A549 (cell line): ENCODE measurements at regions not wholly inside any gene's neighbourhood (a gene's known extent, or its start where the extent isn't known, plus 50 kb on each side); places are given as distances from the start of the nearest gene placed in this dataset.

Experiments
- ATAC-seq, 2 experiments: fragments of 200-7000 bp in 1 of 2; fragments of >200 bp in 1 of 2; cut with Nextera tagmentation in 1 of 2; cut with Tn5 transposase in 1 of 2; 3 replicates each; pipeline versions ENCODE4 v1.8.0 to v1.9.1; 2018 to 2020; ENCODE audit warnings: mild to moderate bottlenecking in 1 of 2, moderate library complexity in 1 of 2
- CTCF ChIA-PET: fragments of 300-600 bp; sonication (Branson Sonifier 250); formaldehyde crosslinking; extraction: SDS; loops from one replicate; lab custom pipeline; 2021; ENCODE audit warnings: antibody characterized with exemption, inconsistent platforms; lab: Yijun Ruan, JAX
- POLR2A ChIA-PET: fragments of 350-600 bp; formaldehyde crosslinking; extraction: SDS; loops from one replicate; lab custom pipeline; 2021; ENCODE audit warnings: antibody characterized with exemption, inconsistent platforms; lab: Yijun Ruan, JAX
- DNase-seq, 2 experiments: peaks; one replicate each; pipeline versions ENCODE4 v3.0.0 to v3.0.0-alpha.2; 2011 to 2016; ENCODE audit warnings: low read depth in 1 of 2, low spot score in 1 of 2
- FAIRE-seq: peaks from 2 replicates; lab custom pipeline; 2011; peaks lifted over from hg19 to GRCh38; lab: Jason Lieb, UNC
- H3K27ac ChIP-seq, 2 experiments: fragments of >200 bp; sonication (Bioruptor Twin); formaldehyde crosslinking; 3 replicates each; pipeline ENCODE4 v1.5.1; 2016 to 2017
- H3K4me1 ChIP-seq: fragments of >200 bp; sonication (Bioruptor Twin); formaldehyde crosslinking; 3 replicates; pipeline ENCODE4 v1.6.1; 2016
- H3K4me2 ChIP-seq: fragments of >200 bp; sonication (Bioruptor Twin); formaldehyde crosslinking; 3 replicates; pipeline ENCODE4 v1.6.1; 2016
- H3K4me3 ChIP-seq: fragments of >200 bp; sonication (Bioruptor Twin); formaldehyde crosslinking; 3 replicates; pipeline ENCODE4 v1.5.1; 2016
- H3K9me3 ChIP-seq: fragments of >200 bp; sonication (Bioruptor Twin); formaldehyde crosslinking; 3 replicates; pipeline ENCODE4 v1.6.1; 2016
- CBX2 ChIP-seq: fragments of 200-600 bp; sonication (generic); IDR thresholded peaks from 2 replicates; pipeline ENCODE4 v1.6.1; 2016; ENCODE audit warnings: low read depth, mild to moderate bottlenecking, borderline replicate concordance
- CEBPB ChIP-seq, 2 experiments: fragments of >200 bp in 1 of 2; sonication (Bioruptor Twin) in 1 of 2; formaldehyde crosslinking in 1 of 2; IDR thresholded peaks; 2 replicates each; pipeline ENCODE4 v1.6.1; 2012 to 2016
- CHD2 ChIP-seq: fragments of 150-350 bp; IDR thresholded peaks from 2 replicates; pipeline ENCODE4 v1.6.1; 2014; ENCODE audit warnings: low read length; ENCODE audit not compliant: partially characterized antibody
- E2F6 ChIP-seq: IDR thresholded peaks from 2 replicates; pipeline ENCODE4 v1.6.1; 2012; ENCODE audit warnings: low read depth, borderline replicate concordance
- EHF ChIP-seq: fragments of 250-450 bp; sonication (Bioruptor Pico); IDR thresholded peaks from 2 replicates; pipeline ENCODE4 v1.5.0; 2020; ENCODE audit warnings: mild to moderate bottlenecking
- ELK1 ChIP-seq: fragments of 150-350 bp; IDR thresholded peaks from 2 replicates; pipeline ENCODE4 v1.6.1; 2014; ENCODE audit warnings: low read depth, mild to moderate bottlenecking, low read length
- EP300 ChIP-seq, 2 experiments: fragments of >200 bp; sonication (Bioruptor Twin); formaldehyde crosslinking; IDR thresholded peaks; 2 replicates in 1 of 2; 3 replicates in 1 of 2; pipeline ENCODE4 v1.6.1; 2016 to 2017
- FOSB ChIP-seq: fragments of 250-450 bp; sonication (Bioruptor Pico); IDR thresholded peaks from 2 replicates; pipeline ENCODE4 v1.5.0; 2020; ENCODE audit warnings: mild to moderate bottlenecking, moderate library complexity
- FOSL2 ChIP-seq, 2 experiments: fragments of 450-650 bp in 1 of 2; fragments of >200 bp in 1 of 2; sonication (Bioruptor Twin) in 1 of 2; formaldehyde crosslinking; IDR thresholded peaks; 2 replicates each; pipeline versions ENCODE4 v1.5.0 to v1.6.1; 2016 to 2020; ENCODE audit warnings: mild to moderate bottlenecking in 1 of 2, moderate library complexity in 1 of 2
- GATA3 ChIP-seq: IDR thresholded peaks from 2 replicates; pipeline ENCODE4 v1.6.1; 2012; ENCODE audit warnings: borderline replicate concordance
- HEYL ChIP-seq: fragments of 250-450 bp; sonication (Bioruptor Pico); IDR thresholded peaks from 2 replicates; pipeline ENCODE4 v1.8.0; 2021; ENCODE audit warnings: mild to moderate bottlenecking, moderate library complexity
- HOXA7 ChIP-seq: fragments of 250-450 bp; sonication (Bioruptor Pico); IDR thresholded peaks from 2 replicates; pipeline ENCODE4 v1.5.0; 2020; ENCODE audit warnings: mild to moderate bottlenecking, moderate library complexity
- HOXB13 ChIP-seq: fragments of 250-450 bp; sonication (Bioruptor Pico); IDR thresholded peaks from 2 replicates; pipeline ENCODE4 v1.5.0; 2020; ENCODE audit warnings: low read depth, mild to moderate bottlenecking, moderate library complexity
- HOXB5 ChIP-seq: fragments of 250-450 bp; sonication (Bioruptor Pico); IDR thresholded peaks from 2 replicates; pipeline ENCODE4 v1.5.0; 2020; ENCODE audit warnings: mild to moderate bottlenecking, moderate library complexity
- KDM5A ChIP-seq: fragments of 200-600 bp; sonication (generic); IDR thresholded peaks from 2 replicates; pipeline ENCODE4 v1.6.1; 2016; ENCODE audit warnings: antibody characterized with exemption, mild to moderate bottlenecking
- MAFK ChIP-seq: fragments of 450-650 bp; IDR thresholded peaks from 2 replicates; pipeline ENCODE4 v1.6.1; 2014; ENCODE audit not compliant: partially characterized antibody
- MAX ChIP-seq: IDR thresholded peaks from 2 replicates; pipeline ENCODE4 v1.6.1; 2012
- MAZ ChIP-seq: fragments of 150-350 bp; IDR thresholded peaks from 2 replicates; pipeline ENCODE4 v1.6.1; 2014; ENCODE audit warnings: antibody characterized with exemption, low read depth, low read length, borderline replicate concordance
- NFE2L2 ChIP-seq: fragments of 150-350 bp; conservative IDR thresholded peaks from 2 replicates; pipeline ENCODE4 v1.6.1; 2014; ENCODE audit warnings: low read length
- NR3C1 ChIP-seq: fragments of >200 bp; sonication (Bioruptor Twin); formaldehyde crosslinking; IDR thresholded peaks from 3 replicates; pipeline ENCODE4 v1.6.1; 2017
- PBX3 ChIP-seq: IDR thresholded peaks from 2 replicates; pipeline ENCODE4 v1.6.1; 2012
- PHF8 ChIP-seq: fragments of 200-600 bp; sonication (generic); IDR thresholded peaks from 2 replicates; pipeline ENCODE4 v1.6.1; 2016; ENCODE audit warnings: low read depth, mild to moderate bottlenecking, antibody characterized with exemption, moderate library complexity, borderline replicate concordance
- RARB ChIP-seq: fragments of 250-450 bp; sonication (Bioruptor Pico); IDR thresholded peaks from 2 replicates; pipeline ENCODE4 v1.8.0; 2021; ENCODE audit warnings: mild to moderate bottlenecking, moderate library complexity
- SMC3 ChIP-seq: fragments of >200 bp; sonication (Bioruptor Twin); formaldehyde crosslinking; IDR thresholded peaks from 3 replicates; pipeline ENCODE4 v1.6.1; 2018; ENCODE audit warnings: inconsistent platforms
- SREBF2 ChIP-seq: fragments of 450-650 bp; IDR thresholded peaks from 2 replicates; pipeline ENCODE4 v1.6.1; 2014; ENCODE audit warnings: mild to moderate bottlenecking, moderate library complexity
- TFCP2L1 ChIP-seq: fragments of 250-450 bp; sonication (Bioruptor Pico); IDR thresholded peaks from 2 replicates; pipeline ENCODE4 v1.5.0; 2021; ENCODE audit warnings: mild to moderate bottlenecking
- USF2 ChIP-seq: fragments of 450-650 bp; IDR thresholded peaks from 2 replicates; pipeline ENCODE4 v1.6.1; 2014; ENCODE audit warnings: antibody characterized with exemption
- ZNF302 ChIP-seq: fragments of 250-450 bp; sonication (Bioruptor Pico); IDR thresholded peaks from 2 replicates; pipeline ENCODE4 v1.9.0; 2021; ENCODE audit warnings: inconsistent platforms, mild to moderate bottlenecking, moderate library complexity
- WGBS: methylation state at CpG from one replicate; pipeline ENCODE4 v1.1.6; 2017; ENCODE audit errors: missing lambda C conversion rate; 5-methylcytosine and 5-hydroxymethylcytosine counted together

GRCh38 chr4:71120831-71121524, 127.5 kb downstream of the DCK start:
- no peak for DNase-seq
- H3K4me2 ChIP-seq, result no peak overlapping the region
- H3K27ac ChIP-seq, result no peak overlapping the region
- H3K9me3 ChIP-seq, result no peaks in the 10 kb centered on the region
- TF ChIP-seq HOXB13 (CRISPR knock-in tag) (no peak), RARB (CRISPR knock-in tag) (no peak), HEYL (CRISPR knock-in tag) (no peak), TFCP2L1 (CRISPR knock-in tag) (no peak), ELK1 (no peak), E2F6 (no peak), PHF8 (no peak), MAX (no peak), HOXB5 (no peak), MAZ (no peak), USF2 (no peak), NFE2L2 (no peak), MAFK (no peak), HOXA7 (CRISPR knock-in tag) (no peak)
- H3K4me3 ChIP-seq, result no peak overlapping the region
- no peak for FAIRE-seq
- ChIA-PET CTCF (no interaction called here), POLR2A (no interaction called here)
- H3K4me1 ChIP-seq, result peaks cover 3% of the 10 kb centered on the region; the same call in 1 of the 3 replicates
- ATAC-seq, result no peak
- 49% methylated on average over 6 of the region's 37 CpGs for WGBS

- TF ChIP-seq HEYL (CRISPR knock-in tag), result no peak
- TF ChIP-seq MAZ, result no peak
- TF ChIP-seq GATA3, result no peak
- no peak for TF ChIP-seq ZNF302 (CRISPR knock-in tag)
- TF ChIP-seq CBX2, result no peak
- no peak for TF ChIP-seq SREBF2
- no peak for TF ChIP-seq EHF (CRISPR knock-in tag)
- TF ChIP-seq KDM5A, result no peak
- no peak for TF ChIP-seq NR3C1
- TF ChIP-seq USF2, result no peak
- TF ChIP-seq EP300 (IDR thresholded peaks at IDR 0.05), result no peak
- TF ChIP-seq ELK1, result no peak
- no peak for TF ChIP-seq FOSL2 (IDR thresholded peaks at IDR 0.05)
- TF ChIP-seq FOSL2 (CRISPR knock-in tag; IDR thresholded peaks at IDR 0.05), result no peak
- no peak for TF ChIP-seq PBX3
- TF ChIP-seq CHD2, result no peak
- no peak for TF ChIP-seq FOSB (CRISPR knock-in tag)
- no peak for TF ChIP-seq SMC3
- TF ChIP-seq CEBPB (IDR thresholded peaks at IDR 0.05), result no peak
- no peak for ATAC-seq
- ChIA-PET POLR2A (no interaction called here), CTCF (no interaction called here)
- H3K27ac ChIP-seq, result no peak overlapping the region
- no peak for FAIRE-seq
- peaks cover 16% of the 10 kb centered on the region for H3K4me1 ChIP-seq
- 84% methylated on average over 4 of the region's 4 CpGs for WGBS
- no peak for DNase-seq
- no peak overlapping the region for H3K4me3 ChIP-seq
- no peaks in the 10 kb centered on the region for H3K9me3 ChIP-seq
- H3K4me2 ChIP-seq, result no peak overlapping the region
Observed at GRCh38 chr4:71123951-71124350, 130.5 kb downstream of the DCK start.
